GM12878 (cell line): ENCODE measurements at regions not wholly inside any gene's neighbourhood (a gene's known extent, or its start where the extent isn't known, plus 50 kb on each side); places are given as distances from the start of the nearest gene placed in this dataset.

Experiments used
- POLR2AphosphoS5 ChIP-seq: IDR thresholded peaks from 2 replicates; pipeline ENCODE4 v1.6.1; 2011; ENCODE audit warnings: mild to moderate bottlenecking, low read length, inconsistent platforms
- RELA ChIP-seq: fragments of 450-650 bp; IDR thresholded peaks from 2 replicates; pipeline ENCODE4 v1.8.0; 2014; ENCODE audit warnings: borderline replicate concordance; ENCODE audit not compliant: partially characterized antibody
- TF ChIP-seq, protein P1 (sequence below): fragments of 450-650 bp; IDR thresholded peaks from 2 replicates; pipeline ENCODE4 v1.6.1; 2014; ENCODE audit warnings: mild to moderate bottlenecking
- TF ChIP-seq, protein P2 (sequence below), 3 experiments: IDR thresholded peaks in 2 of 3; conservative IDR thresholded peaks in 1 of 3; 2 replicates each; pipeline ENCODE4 v1.5.1; 2011; ENCODE audit warnings: low read depth in 3 of 3, low read length in 3 of 3, mild to moderate bottlenecking in 3 of 3, control low read depth in 2 of 3, moderate library complexity in 2 of 3, inconsistent platforms in 1 of 3, mixed read lengths in 1 of 3; ENCODE audit not compliant: control insufficient read depth in 2 of 3, insufficient read depth in 1 of 3; ENCODE audit errors: extremely low read depth in 1 of 3

GRCh38 chr10:84588971-84589370 is 260.6 kb downstream of the CCSER2 start:
- TF ChIP-seq POLR2AphosphoS5: no peak
- TF ChIP-seq, protein P1, sequence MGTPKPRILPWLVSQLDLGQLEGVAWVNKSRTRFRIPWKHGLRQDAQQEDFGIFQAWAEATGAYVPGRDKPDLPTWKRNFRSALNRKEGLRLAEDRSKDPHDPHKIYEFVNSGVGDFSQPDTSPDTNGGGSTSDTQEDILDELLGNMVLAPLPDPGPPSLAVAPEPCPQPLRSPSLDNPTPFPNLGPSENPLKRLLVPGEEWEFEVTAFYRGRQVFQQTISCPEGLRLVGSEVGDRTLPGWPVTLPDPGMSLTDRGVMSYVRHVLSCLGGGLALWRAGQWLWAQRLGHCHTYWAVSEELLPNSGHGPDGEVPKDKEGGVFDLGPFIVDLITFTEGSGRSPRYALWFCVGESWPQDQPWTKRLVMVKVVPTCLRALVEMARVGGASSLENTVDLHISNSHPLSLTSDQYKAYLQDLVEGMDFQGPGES: no peak
- TF ChIP-seq, protein P2, sequence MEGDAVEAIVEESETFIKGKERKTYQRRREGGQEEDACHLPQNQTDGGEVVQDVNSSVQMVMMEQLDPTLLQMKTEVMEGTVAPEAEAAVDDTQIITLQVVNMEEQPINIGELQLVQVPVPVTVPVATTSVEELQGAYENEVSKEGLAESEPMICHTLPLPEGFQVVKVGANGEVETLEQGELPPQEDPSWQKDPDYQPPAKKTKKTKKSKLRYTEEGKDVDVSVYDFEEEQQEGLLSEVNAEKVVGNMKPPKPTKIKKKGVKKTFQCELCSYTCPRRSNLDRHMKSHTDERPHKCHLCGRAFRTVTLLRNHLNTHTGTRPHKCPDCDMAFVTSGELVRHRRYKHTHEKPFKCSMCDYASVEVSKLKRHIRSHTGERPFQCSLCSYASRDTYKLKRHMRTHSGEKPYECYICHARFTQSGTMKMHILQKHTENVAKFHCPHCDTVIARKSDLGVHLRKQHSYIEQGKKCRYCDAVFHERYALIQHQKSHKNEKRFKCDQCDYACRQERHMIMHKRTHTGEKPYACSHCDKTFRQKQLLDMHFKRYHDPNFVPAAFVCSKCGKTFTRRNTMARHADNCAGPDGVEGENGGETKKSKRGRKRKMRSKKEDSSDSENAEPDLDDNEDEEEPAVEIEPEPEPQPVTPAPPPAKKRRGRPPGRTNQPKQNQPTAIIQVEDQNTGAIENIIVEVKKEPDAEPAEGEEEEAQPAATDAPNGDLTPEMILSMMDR (IDR thresholded peaks at IDR 0.05 in 2 of 3, conservative IDR thresholded peaks at IDR 0.05 in 1 of 3; ENCODE audit: control insufficient read depth in 2 of 3, extremely low read depth in 1 of 3, insufficient read depth in 1 of 3, low read depth in 3 of 3, low read length in 3 of 3): no peak
- no peak for TF ChIP-seq RELA
